NCI-H1105 treated with DMSO at 0.1 percent for 48 hours (cell line): ENCODE measurements at regions not wholly inside any gene's neighbourhood (a gene's known extent, or its start where the extent isn't known, plus 50 kb on each side); places are given as distances from the start of the nearest gene placed in this dataset.
A peak's percentile ranks its signal among the peaks of the same experiment; 100 is the strongest.
"Not testable (repeated sequence)": the region's sequence is repeated elsewhere in the genome, so short reads cannot be mapped to it uniquely, and the experiment has no call there.

ENCODE experiments used
- DNase-seq: peaks from one replicate; lab custom pipeline; 2025; lab: John Stamatoyannopoulos, UW

GRCh38 chr5:166178411-166179080, 2112.9 kb upstream of the WWC1 start:
- no peak for DNase-seq

- no peak for DNase-seq
Observed at GRCh38 chr5:166185185-166185584, 2106.3 kb upstream of the WWC1 start.

GRCh38 chr5:166188501-166189325, 2102.7 kb upstream of the WWC1 start:
- no peak for DNase-seq

- DNase-seq: no peak
Observed at GRCh38 chr5:166192696-166193095, 2098.7 kb upstream of the WWC1 start.

GRCh38 chr5:166195981-166196380, 2095.5 kb upstream of the WWC1 start:
- no peak for DNase-seq

DNA sequence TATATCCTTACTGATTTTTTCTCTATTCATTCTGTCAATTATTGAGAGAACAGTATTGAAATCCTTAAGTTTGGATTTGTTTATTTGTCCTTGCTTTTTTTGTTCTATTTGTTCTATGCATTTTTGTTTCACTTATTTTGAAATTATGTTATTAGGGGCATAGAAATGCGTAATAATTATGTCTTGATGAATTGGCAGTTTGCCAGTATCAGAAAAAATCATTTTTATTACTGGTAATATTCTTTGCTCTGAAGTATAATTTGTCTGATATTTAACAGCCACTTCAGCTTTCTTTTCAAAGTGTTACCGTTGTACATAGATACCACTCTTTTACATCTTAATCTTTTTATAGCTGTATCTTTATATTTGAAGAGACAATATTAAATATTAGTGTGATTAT, 2090.9 kb upstream of the WWC1 start:
- no peak for DNase-seq

- no peak for DNase-seq
Observed at GRCh38 chr5:166211640-166212039, 2079.8 kb upstream of the WWC1 start.

DNA sequence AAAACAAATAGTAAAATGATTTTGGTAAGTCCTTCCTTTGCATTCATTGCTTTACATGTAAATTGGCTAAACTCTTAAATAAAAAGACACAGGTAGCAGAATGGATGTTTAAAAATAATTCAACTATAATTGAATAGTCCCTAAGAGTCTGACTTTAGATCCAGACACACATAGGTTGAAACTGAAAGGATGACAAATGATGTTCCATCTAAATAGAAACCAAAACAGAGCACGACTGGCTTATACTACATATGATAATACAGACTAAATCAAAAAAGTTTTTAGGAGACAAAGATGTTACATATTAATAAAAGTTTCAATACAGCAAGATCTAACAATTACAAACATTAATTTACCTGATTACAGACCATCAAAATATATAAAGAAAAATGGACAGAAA, 2055.1 kb upstream of the WWC1 start:
- DNase-seq: no peak

DNA sequence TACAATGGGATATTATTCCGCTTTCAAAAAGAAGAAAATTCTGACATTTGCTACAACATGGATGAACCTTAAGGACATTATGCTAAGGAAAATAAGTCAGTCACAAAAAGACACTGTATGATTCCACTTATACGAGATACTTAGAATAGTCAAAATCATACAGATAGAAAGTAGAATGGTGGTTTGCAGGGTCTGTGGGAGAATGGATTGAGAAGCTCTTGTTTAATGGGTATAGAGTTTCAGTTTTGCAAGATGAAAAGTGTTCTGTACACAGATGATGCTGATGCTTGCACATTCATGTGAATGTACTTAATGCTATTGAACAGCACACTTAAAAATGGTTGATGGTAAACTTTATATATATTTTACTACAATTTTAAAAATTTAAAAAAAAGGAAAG, 2050.7 kb upstream of the WWC1 start:
- DNase-seq: no peak

GRCh38 chr5:166245556-166245955, 2045.9 kb upstream of the WWC1 start:
- no peak for DNase-seq

DNA sequence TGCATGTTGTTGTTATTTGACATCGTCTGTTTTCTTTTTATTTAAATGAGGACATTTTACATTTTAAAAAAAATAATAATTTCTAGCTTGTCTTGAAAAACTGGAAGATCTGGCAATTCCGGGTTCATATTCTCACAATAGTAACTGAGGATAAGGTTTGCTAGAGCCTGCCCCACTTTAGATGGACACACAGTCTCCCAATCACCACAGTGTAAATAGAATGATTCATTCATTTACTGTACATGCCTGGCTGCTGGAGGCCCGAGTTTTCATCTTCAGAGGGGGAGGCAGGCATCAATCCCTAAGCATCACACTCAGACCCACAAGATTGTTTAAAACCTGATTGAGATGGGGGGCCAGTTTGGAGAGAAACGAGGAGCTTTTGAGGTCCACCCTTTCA, 2039.7 kb upstream of the WWC1 start:
- DNase-seq: no peak

DNA sequence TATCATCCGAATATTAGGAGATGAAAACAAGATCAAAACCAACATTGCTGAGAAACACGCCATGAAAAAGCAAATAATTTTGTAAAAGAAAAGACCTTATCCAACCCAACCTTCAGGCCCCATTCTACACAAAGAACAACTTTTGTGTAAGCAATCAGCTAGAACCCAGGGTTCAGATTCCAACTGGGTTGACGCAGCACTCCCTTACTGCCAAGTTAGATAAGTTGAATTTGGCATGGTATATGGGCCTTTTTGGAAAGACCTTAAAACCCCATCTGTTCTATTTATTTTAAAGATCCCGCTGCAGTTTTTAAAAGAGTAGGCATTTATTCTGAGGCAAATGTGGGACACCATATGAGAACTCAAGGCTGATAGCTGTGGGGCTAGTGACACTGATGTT, 2033.8 kb upstream of the WWC1 start:
- no peak for DNase-seq

- DNase-seq: peak; percentile 14
Observed at GRCh38 chr5:166262395-166262794, 2029.0 kb upstream of the WWC1 start.

- DNase-seq: no peak
Observed at GRCh38 chr5:166267907-166268306, 2023.5 kb upstream of the WWC1 start.

DNA sequence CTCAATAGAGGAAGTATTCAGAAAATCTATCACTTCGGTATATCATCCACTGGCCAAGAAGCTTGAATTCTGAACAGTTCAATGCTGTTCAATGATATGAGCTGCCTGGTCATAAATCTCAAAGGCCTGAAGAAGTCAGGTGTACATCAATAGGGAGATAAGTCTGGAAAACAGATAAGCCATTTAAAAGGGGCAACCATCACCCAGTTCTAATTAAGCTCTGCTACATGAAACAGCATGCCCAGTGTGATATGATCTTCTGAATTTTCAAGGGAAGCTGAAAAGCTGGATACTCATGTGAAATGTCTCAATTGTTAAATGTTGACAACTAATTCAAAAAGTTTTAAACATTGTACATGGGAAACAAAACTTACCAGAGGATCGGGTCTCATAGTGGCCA, 2020.7 kb upstream of the WWC1 start:
- DNase-seq: no peak

- no peak for DNase-seq
Observed at GRCh38 chr5:166276006-166276405, 2015.4 kb upstream of the WWC1 start.

GRCh38 chr5:166279828-166280227, 2011.6 kb upstream of the WWC1 start:
- DNase-seq: no peak

DNA sequence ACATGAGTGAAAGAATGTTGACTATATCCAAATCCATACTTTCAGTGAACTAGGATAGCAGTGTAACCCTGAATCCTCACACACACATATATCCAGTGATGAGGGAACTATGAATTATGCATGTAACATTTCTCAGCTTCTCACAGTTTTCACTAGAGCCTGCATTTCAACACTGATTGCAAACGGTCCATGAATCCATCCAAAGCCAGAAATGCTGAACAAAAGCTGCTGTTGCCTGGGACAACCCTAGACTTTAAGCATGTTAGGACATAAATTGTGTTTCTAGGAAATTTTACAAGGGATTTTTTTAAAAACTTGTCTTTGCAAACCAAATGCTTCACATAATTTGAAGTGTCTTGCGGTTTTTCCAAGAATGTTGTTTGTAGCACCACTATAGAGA, 2010.0 kb upstream of the WWC1 start:
- no peak for DNase-seq

DNA sequence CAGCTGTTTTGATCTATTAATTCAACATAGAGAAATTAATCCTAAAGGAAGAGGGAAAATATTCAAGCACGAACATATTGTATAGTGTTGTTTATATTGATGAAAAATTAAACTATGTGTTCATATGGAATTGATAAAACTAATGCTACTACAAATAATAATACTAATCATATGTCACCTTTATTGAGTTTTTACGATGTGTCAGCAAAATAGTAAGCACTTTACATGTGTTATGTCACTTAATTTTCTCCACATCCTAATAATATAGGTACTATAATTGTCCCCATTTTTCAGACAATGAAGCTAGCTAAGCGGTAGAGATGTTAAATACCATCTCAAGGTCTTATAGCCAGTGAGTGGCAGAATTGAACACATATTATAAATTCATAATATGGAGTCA, 2008.5 kb upstream of the WWC1 start:
- DNase-seq: no peak

- DNase-seq: no peak
Observed at GRCh38 chr5:166285361-166285760, 2006.1 kb upstream of the WWC1 start.

DNA sequence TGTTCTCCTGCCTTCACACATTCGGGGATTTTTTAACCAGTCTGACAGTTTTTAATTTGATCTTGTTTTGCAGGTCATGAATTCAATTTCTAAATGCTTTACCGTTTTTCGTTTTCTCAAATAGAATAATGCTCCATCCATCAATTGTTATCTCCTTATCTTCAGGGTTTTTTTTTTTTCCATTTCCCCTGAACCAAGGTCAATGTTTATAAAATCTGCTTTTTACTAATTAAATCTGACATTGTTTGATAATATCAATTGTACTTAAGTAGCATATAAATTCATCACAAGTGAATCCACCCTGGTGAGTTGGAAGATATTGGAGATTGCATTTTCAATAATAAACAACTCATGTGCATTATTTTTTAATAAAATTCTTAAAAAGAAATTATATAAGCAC, 2004.6 kb upstream of the WWC1 start:
- no peak for DNase-seq

DNA sequence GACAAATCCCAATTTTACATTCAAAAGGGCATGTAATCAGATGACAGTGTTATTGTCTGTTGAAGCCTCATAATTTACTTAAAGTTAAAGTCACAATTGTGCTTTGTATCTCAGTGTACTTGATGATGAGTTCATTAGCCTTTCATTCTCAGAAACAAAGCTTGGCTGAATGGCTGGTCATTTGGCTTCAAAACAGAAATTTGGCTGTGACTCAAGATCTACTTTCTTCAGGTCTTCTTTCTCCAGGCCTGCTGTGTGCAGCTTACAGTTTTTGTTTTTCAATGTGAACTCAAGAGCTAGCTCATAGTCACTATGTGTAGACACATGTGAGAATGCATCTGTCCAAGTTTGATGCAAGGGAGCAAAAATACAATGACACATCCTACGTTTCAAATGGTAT, 2003.6 kb upstream of the WWC1 start:
- DNase-seq: no peak

GRCh38 chr5:166291800-166292199, 1999.6 kb upstream of the WWC1 start:
- DNase-seq: not testable (repeated sequence)

- no peak for DNase-seq
Observed at GRCh38 chr5:166293892-166294291, 1997.6 kb upstream of the WWC1 start.
